ENCODE measurements at regions not wholly inside any gene's neighbourhood (a gene's known extent, or its start where the extent isn't known, plus 50 kb on each side); places are given as distances from the start of the nearest gene placed in this dataset.
"Not testable (repeated sequence)": the region's sequence is repeated elsewhere in the genome, so short reads cannot be mapped to it uniquely, and the experiment has no call there.

DNA sequence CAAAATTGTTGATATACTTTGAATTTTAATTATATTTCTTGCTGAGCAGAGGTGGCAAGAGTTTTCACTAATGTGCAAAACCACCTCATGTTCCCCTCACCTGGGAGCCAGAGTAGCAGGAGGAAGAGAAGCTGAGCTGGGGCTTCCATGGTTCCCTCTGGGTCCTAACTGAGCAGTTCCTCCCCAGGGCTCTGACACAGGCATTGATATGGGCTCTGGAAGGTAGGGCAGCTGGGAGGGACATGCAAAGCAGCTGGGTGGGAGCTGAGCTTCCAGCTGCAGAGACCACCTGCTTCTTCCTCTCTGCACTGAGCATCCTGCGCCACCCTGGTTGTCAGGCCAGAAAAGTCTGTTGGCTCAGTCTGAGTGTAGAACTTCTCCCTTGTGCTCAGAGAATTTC, 336.1 kb downstream of the RPIA start:
- not testable (repeated sequence) for DNase-seq

GRCh38 chr2:89029257-89029656, 337.8 kb downstream of the RPIA start:
- DNase-seq: not testable (repeated sequence)

DNA sequence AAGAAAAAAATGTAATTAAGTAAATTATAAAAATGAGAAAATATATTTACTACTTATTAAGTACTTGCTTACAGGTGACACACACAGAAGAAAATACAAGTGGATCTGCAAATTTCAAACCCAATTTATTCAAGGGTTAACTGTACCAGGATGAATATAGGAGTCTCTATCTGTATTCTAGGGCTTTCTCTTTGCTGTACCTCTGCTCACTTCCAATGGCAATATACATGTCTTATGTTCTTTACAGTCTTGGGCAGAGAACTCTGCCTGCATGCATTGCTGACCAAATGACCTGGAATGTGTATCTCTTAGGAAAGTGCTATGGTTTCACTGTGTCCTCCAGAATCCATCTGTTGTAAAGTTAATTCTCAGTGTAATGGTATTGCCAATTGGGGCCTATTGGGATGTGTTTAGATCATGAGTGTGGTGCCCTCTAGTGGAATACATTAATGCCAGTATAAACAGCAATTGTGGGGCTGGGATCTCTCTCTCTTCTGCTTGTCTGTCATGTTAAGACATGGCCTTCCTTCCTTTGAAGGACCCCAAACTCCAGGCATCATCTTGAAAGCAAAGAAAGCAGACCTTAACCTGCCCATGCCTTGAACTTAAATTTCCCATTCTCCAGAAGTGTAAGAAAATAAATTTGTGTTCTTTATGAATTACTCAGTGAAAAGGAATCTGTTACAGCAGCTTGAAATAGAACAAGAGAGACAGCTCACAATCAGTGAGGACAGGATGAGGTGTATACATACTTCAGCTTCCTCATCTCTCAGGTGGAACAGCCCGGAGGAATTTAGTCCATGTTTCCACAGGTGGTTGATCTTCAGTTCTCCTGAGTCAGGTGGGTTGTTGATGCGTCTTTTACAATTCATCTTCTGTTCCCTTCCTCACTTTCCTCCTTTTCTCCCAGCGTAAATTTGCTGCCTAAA, 356.9 kb downstream of the RPIA start:
- peak; percentile 1 to 14 for DNase-seq

- not testable (repeated sequence) for DNase-seq
Observed at GRCh38 chr2:89058616-89059015, 367.1 kb downstream of the RPIA start.

DNA sequence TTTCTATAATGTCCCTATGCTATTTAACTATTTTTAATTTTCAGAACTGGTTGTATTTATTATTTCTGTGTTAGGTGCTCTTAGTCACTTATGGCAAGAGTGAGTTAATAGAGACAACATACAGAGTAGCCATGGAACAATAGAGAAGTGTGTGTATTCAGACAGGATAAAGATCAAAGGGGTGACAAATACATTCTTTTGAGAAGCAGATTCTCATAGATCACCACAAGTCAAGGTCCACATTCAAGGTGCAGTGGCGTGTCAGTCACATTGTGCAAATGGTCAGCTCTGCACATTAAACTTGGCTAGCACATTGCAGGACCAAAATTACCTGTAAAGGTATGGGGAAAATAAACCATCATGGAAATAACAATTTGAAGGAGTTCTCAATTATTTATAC, 369.7 kb downstream of the RPIA start:
- DNase-seq: not testable (repeated sequence)

DNA sequence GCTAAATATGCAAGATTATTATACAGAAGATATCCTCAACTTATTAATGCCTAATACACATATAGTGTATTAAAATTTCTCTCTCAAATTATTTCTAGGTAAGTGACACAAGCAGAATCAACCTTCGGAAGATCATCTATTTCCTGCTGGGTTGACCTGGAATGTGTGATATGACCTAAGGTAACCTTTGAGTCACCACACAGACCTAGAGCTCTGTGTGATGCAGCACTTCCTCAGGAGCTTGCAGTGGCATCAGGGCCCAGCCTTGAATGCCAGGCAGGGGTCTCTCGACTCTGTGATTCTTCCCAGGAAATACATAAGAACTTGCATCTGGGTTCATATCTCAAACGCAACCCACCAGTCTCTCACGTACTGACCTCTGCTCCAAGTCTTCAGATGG, 385.3 kb downstream of the RPIA start:
- DNase-seq: not testable (repeated sequence)

DNA sequence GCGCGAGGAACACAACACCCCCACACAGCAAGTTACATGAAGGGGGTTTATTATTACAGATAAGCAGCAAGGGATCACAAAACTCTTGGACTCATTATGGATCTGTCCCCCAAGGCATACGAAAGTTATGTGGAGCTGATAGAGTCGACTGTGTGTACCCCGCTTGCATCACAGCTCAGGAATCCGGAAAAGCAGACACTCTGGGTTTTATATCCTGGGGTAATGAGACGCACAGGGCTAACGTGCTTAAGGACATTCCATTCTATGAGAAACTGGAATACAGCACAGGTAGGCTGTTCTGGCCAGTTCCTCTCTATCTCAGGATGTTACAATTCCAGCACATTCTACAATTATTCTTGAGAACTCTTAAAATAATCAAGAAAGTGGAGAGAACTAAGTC, 401.4 kb downstream of the RPIA start:
- not testable (repeated sequence) for DNase-seq

GRCh38 chr2:89095060-89095459, 403.6 kb downstream of the RPIA start:
- DNase-seq: not testable (repeated sequence)

DNA sequence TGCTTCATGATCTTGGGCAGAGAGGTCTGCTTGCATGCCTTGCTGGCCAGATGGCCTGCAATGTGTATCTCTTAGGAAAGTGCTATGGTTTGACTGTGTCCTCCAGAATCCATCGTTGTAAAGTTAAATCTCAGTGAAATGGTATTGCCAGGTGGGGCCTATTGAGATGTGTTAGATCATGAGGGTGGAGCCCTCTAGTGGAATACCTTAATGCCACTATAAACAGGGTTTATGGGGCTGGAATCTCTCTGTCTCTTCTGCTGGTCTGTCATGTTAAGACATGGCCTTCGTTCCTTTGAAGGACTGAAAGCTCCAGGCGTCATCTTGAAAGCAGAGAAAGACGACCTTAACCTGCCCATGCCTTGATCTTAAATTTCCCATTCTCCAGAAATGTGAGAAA, 411.1 kb downstream of the RPIA start:
- not testable (repeated sequence) for DNase-seq

- DNase-seq: not testable (repeated sequence)
Observed at GRCh38 chr2:89106369-89107019, 415.0 kb downstream of the RPIA start.

GRCh38 chr2:89112434-89112833, 421.0 kb downstream of the RPIA start:
- DNase-seq: not testable (repeated sequence)

- not testable (repeated sequence) for DNase-seq
Observed at GRCh38 chr2:89113286-89113685, 421.8 kb downstream of the RPIA start.

GRCh38 chr2:89129440-89129839, 438.0 kb downstream of the RPIA start:
- not testable (repeated sequence) for DNase-seq

- DNase-seq: not testable (repeated sequence)
Observed at GRCh38 chr2:89130665-89131308, 439.3 kb downstream of the RPIA start.

DNA sequence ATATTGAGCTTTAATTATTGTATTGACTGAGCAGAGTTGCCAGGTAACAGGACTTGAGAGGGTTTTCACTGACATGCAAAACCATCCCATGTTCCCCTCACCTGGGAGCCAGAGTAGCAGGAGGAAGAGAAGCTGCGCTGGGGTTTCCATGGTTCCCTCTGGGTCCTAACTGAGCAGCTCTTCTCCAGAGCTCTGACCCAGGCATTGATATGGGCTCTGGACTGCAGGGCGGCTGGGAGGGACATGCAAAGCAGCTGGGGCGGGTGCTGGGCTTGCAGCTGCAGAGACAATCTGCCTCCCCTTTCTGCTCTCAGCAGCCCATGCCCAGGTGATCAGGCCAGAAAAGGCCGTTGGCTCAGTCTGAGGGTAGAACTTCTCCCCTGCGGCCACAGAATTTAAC, 451.5 kb downstream of the RPIA start:
- not testable (repeated sequence) for DNase-seq

DNA sequence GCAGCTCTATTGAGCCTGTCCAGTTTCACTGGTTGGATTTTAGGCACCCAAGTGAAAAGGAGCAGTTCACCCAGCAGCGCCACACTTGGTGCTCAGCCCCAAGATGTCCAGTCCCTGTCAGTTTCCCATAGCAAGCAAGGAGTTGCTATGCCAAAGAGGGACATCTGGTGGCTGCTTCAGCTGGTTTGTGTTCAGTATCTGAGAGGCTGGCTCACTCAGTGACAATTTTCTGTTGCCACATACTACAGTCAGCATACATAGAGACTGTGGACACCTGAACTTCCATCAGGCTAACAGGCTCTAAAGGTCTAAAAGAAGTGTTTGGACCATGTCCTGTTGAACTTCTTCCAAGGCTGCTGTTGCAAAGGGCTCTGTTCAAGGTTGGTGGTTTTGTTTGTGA, 453.9 kb downstream of the RPIA start:
- DNase-seq: not testable (repeated sequence)

GRCh38 chr2:89148256-89148655, 456.8 kb downstream of the RPIA start:
- not testable (repeated sequence) for DNase-seq

DNA sequence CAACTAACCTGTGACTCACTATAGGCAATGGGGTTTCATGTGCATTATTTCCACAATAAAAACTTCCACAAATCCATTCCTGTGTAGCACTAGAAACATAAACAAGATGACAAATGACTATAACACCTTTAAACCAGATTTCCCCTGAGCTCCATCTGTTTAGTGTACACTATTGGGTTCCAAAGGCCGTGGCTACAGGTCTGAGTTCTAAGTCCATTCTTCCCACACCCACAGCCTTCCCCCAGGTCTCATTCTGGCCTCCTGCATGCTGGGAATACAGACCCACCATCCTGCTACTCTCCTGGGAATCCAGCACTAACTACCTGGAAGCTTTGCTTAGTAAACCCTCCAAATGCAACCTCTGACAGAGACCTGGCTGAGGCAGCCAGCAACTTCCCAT, 460.2 kb downstream of the RPIA start:
- not testable (repeated sequence) for DNase-seq

- not testable (repeated sequence) for DNase-seq
Observed at GRCh38 chr2:89152501-89152900, 461.0 kb downstream of the RPIA start.

DNA sequence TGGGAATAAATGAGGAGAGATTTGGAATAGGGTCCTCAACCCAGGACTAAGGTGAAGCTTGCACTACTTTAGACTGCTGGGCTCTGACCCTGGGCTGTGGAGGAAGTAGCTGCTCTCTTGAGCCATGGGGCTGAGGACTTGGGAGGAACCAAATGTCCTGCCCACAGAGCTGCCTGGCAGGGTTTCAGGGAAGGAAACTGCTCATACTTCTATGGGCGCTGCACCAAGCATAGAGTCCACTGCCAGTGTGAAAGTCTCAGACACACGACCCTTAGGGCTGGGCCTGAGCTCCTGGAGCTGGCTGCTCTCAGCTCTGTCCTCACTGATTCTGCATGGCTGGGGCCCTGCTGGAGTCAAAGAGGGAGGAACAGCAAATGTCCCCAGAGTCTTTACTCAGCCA, 461.7 kb downstream of the RPIA start:
- DNase-seq: not testable (repeated sequence)

DNA sequence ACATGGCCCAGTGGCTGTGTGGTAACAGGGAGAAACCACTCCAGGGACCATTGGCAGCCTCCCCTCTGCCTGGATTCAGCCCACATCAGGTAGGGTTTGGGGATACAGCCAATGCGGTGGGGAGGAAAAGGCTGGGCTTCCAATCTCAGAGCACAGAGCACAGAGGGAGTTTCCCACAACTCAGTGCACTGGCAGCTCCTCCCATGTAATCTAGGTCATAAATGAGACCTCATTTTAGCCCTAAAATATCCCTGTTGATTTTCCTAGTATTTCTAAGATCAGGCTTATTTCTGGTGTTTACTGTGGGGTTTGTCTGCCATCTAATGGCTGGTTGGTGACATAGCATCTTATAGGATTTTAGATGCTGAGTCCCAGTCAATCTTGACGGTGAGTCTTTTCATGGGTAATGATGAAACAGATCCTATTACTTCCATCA, 462.8 kb downstream of the RPIA start:
- DNase-seq: not testable (repeated sequence)

GRCh38 chr2:89160306-89160705, 468.8 kb downstream of the RPIA start:
- not testable (repeated sequence) for DNase-seq

DNA sequence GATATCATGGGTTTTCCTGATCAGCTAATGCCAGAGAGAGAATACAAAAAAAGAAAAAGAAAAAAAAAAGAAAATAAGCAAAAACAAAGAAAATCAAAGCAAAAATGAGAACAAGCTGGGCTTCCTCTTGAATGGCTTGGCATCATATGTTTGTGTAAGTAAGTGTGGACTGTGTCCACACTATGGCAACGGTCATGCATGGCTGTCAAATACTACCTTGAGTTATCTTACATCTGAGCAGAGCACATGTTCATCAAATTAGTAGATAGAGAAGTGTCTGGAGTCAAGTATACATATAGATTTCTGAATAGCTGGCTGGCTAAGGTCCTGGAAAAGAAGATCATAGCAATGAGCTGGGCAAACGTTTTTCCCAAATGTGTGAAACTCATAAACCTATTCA, 470.2 kb downstream of the RPIA start:
- not testable (repeated sequence) for DNase-seq
